C4-2B (cell line): ENCODE measurements at regions not wholly inside any gene's neighbourhood (a gene's known extent, or its start where the extent isn't known, plus 50 kb on each side); places are given as distances from the start of the nearest gene placed in this dataset.

ENCODE experiments used
- ZFX ChIP-seq: fragments of 450-650 bp; IDR thresholded peaks from 2 replicates; pipeline ENCODE4 v1.6.1; 2017
- TF ChIP-seq, protein P1 (sequence below): fragments of 450-650 bp; conservative IDR thresholded peaks from 2 replicates; pipeline ENCODE4 v1.5.1; 2017; ENCODE audit warnings: mild to moderate bottlenecking

DNA sequence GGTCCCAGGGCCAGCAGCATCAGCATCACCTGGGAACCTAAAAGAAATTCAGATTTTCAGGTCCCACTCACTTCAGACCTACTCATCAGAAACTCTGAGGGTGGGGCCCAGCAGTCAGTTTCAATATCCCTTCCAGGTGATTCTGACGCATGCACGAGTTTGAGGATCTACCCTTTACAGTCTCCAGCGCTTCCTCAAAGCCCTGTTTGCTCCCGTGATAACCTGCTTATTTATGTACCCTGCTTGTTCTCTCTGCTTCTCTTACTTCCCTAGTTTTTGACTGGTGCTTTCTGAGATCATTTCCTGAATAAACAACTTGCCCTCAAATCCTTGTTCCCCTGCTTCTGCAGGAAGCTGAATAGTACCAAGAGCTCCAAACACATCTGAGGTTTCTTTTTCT, 245.3 kb downstream of the ZNF621 start:
- TF ChIP-seq, protein P1, sequence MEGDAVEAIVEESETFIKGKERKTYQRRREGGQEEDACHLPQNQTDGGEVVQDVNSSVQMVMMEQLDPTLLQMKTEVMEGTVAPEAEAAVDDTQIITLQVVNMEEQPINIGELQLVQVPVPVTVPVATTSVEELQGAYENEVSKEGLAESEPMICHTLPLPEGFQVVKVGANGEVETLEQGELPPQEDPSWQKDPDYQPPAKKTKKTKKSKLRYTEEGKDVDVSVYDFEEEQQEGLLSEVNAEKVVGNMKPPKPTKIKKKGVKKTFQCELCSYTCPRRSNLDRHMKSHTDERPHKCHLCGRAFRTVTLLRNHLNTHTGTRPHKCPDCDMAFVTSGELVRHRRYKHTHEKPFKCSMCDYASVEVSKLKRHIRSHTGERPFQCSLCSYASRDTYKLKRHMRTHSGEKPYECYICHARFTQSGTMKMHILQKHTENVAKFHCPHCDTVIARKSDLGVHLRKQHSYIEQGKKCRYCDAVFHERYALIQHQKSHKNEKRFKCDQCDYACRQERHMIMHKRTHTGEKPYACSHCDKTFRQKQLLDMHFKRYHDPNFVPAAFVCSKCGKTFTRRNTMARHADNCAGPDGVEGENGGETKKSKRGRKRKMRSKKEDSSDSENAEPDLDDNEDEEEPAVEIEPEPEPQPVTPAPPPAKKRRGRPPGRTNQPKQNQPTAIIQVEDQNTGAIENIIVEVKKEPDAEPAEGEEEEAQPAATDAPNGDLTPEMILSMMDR: no peak
- no peak for TF ChIP-seq ZFX
